Adrenal gland (tissue), 9 donors: ENCODE measurements at regions not wholly inside any gene's neighbourhood (a gene's known extent, or its start where the extent isn't known, plus 50 kb on each side); places are given as distances from the start of the nearest gene placed in this dataset.

Source experiments
- DNase-seq, 7 donors: peaks; one replicate each; pipeline ENCODE4 v3.0.0-alpha.2; 2019 to 2020
- H3K27ac ChIP-seq, 5 donors: fragments of 200-600 bp; sonication (generic) in 4 of 5; 1 replicate in 3 of 5; 2 replicates in 2 of 5; pipeline versions ENCODE4 v1.5.1 to v1.8.0; 2016 to 2020; ENCODE audit warnings: mild to moderate bottlenecking in 1 of 5
- H3K27me3 ChIP-seq: fragments of 200-600 bp; 2 replicates; pipeline ENCODE4 v1.8.0; 2021
- H3K36me3 ChIP-seq, 2 donors: fragments of 200-600 bp; replicated peaks in 1 of 2; 1 replicate in 1 of 2; 2 replicates in 1 of 2; pipeline versions ENCODE4 v1.5.1 to v1.8.0; 2018 to 2022
- H3K4me1 ChIP-seq, 2 donors: fragments of 200-600 bp; replicated peaks in 1 of 2; 1 replicate in 1 of 2; 2 replicates in 1 of 2; pipeline versions ENCODE4 v1.5.1 to v1.8.0; 2018 to 2021
- H3K4me3 ChIP-seq, 4 donors: fragments of 200-600 bp; sonication (generic) in 3 of 4; one replicate each; pipeline ENCODE4 v1.5.1; 2016 to 2018
- H3K9me3 ChIP-seq, 3 donors: fragments of 200-600 bp; sonication (generic) in 1 of 3; replicated peaks in 1 of 3; 1 replicate in 2 of 3; 2 replicates in 1 of 3; pipeline versions ENCODE4 v1.5.1 to v1.8.0; 2016 to 2021
- CTCF ChIP-seq, 6 experiments: fragments of 450-650 bp in 4 of 6; fragments of 200-600 bp in 2 of 6; sonication (generic) in 1 of 6; IDR thresholded peaks; 1 replicate in 5 of 6; 2 replicates in 1 of 6; pipeline versions ENCODE4 v1.5.1 to v1.8.0; 2016 to 2021; ENCODE audit warnings: antibody characterized with exemption in 6 of 6, mild to moderate bottlenecking in 2 of 6, moderate library complexity in 1 of 6
- POLR2A ChIP-seq, 2 donors: fragments of 450-650 bp; IDR thresholded peaks; one replicate each; pipeline ENCODE4 v1.6.1; 2017; ENCODE audit warnings: antibody characterized with exemption in 2 of 2, mild to moderate bottlenecking in 2 of 2, moderate library complexity in 1 of 2
- WGBS, 4 donors: extraction: QIAGEN DNeasy Blood & Tissue Kit in 2 of 4; methylation state at CpG; one replicate each; pipeline versions ENCODE4 v1.1.5 to v1.1.7; 2013 to 2017; 5-methylcytosine and 5-hydroxymethylcytosine counted together
- intact Hi-C, 2 donors: fragments of 100-400 bp; cut with DNase I; formaldehyde crosslinking; loops; one replicate each; pipeline versions ENCODE4 v1.14.1 to v1.15.0; 2022 to 2023
- donor health status: healthy with polysubstance abuse.
- donor health status: Bipolar disorder and iron deficiency.
- donor health status: DM: yes; HTN: yes; CAD: no.
- donor health status: DM: no; HTN: no; CAD: no.
- donor health status: DM: no; HTN: no; CAD: no.

GRCh38 chr1:233460692-233461091 lies 133.2 kb downstream of the MAP3K21 start:
- WGBS, 4 donors = 59 to 80% (median 66%) methylated on average over 4 of the region's 4 CpGs
- Histone ChIP-seq H3K27ac (no peak overlapping the region), H3K27me3 (no peaks in the 10 kb centered on the region), H3K4me1 (no peaks in the 10 kb centered on the region), H3K9me3 (no peaks in the 10 kb centered on the region), H3K4me3 (no peak overlapping the region), H3K36me3 (no peaks in the 10 kb centered on the region)
- intact Hi-C loops = no loop called here
- no peak for TF ChIP-seq POLR2A (IDR thresholded peaks at IDR 0.05)
- no peak for TF ChIP-seq CTCF (IDR thresholded peaks at IDR 0.05)
- DNase-seq = no peak

GRCh38 chr1:233461847-233462246 lies 134.3 kb downstream of the MAP3K21 start:
- Histone ChIP-seq H3K27me3 (no peaks in the 10 kb centered on the region), H3K36me3 (no peaks in the 10 kb centered on the region), H3K9me3 (no peaks in the 10 kb centered on the region), H3K27ac (no peak overlapping the region), H3K4me1 (no peaks in the 10 kb centered on the region), H3K4me3 (no peak overlapping the region)
- intact Hi-C loops = no loop called here
- no peak for DNase-seq
- 10 to 100% (median 38%) methylated on average over 1 of the region's 1 CpG for WGBS, 4 donors
- TF ChIP-seq POLR2A (IDR thresholded peaks at IDR 0.05) = no peak
- TF ChIP-seq CTCF (IDR thresholded peaks at IDR 0.05) = no peak

- 88 to 94% (median 91%) methylated on average over 3 of the region's 3 CpGs for WGBS, 4 donors
- Histone ChIP-seq H3K36me3 (no peaks in the 10 kb centered on the region), H3K27ac (no peak overlapping the region), H3K9me3 (no peaks in the 10 kb centered on the region), H3K4me3 (no peak overlapping the region), H3K4me1 (no peaks in the 10 kb centered on the region), H3K27me3 (no peaks in the 10 kb centered on the region)
- no peak for TF ChIP-seq POLR2A (IDR thresholded peaks at IDR 0.05)
- no peak for TF ChIP-seq CTCF (IDR thresholded peaks at IDR 0.05)
- intact Hi-C loops = no loop called here
- DNase-seq = no peak
Observed at GRCh38 chr1:233463333-233463732, 135.8 kb downstream of the MAP3K21 start.

- intact Hi-C loops = no loop called here
- no peaks in the 10 kb centered on the region for H3K36me3 ChIP-seq
- H3K27ac ChIP-seq = no peak overlapping the region
- 91 to 96% (median 95%) methylated on average over 23 to 34 of the region's 34 CpGs for WGBS, 4 donors
- H3K4me3 ChIP-seq = no peak overlapping the region
- no peaks in the 10 kb centered on the region for H3K4me1 ChIP-seq
- no peaks in the 10 kb centered on the region for H3K9me3 ChIP-seq
- no peak for DNase-seq
- no peak for TF ChIP-seq POLR2A (IDR thresholded peaks at IDR 0.05)
- TF ChIP-seq CTCF (IDR thresholded peaks at IDR 0.05) = no peak
- H3K27me3 ChIP-seq = no peaks in the 10 kb centered on the region
Observed at GRCh38 chr1:233465745-233466343, 138.3 kb downstream of the MAP3K21 start.
